GM18505 (cell line): ENCODE measurements at regions not wholly inside any gene's neighbourhood (a gene's known extent, or its start where the extent isn't known, plus 50 kb on each side); places are given as distances from the start of the nearest gene placed in this dataset.

Source experiments
- ATAC-seq: cut with Tn5 transposase; IDR thresholded peaks from one replicate; pipeline ENCODE4 v1.9.1; 2021; ENCODE audit not compliant: unreplicated experiment
- POLR2A ChIP-seq: IDR thresholded peaks from 4 replicates; pipeline ENCODE4 v1.6.1; 2011; ENCODE audit warnings: borderline replicate concordance; ENCODE audit not compliant: insufficient read depth, insufficient read length; ENCODE audit errors: extremely low read depth

DNA sequence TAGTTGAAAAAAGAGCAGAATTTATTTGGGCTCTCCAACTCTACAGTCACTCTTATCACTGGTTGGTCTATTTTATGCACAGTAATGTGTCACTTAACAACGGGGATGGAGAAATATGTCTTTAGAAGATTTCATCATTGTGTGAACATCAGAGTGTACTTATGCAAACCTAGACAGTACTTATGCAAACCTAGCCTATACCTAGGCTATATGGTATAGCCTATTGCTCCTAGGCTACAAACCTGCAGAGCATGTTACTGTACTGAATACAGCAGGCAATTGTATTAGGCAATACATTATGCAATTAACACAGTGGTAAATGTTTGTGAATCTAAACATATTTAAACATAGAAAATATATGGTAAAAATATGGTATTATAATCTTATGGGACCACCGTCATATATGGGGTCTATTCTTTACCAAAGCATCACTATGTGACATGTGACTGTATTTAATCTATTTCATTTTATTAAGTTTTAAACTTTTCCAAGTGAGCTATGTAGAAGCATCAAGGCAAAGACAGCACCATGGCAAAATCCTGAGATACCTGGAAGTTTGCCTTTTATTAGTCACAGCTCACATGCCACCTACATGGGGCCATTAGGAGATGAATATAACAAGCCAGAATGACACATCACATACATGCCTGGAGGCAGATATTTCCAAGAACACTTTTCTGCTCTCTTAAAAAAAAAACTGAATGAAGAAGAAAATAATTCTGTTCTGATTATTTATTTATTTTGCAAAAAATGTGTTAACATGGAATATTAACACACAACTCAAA, 537.4 kb downstream of the TUSC7 start:
- no peak for ATAC-seq
- TF ChIP-seq POLR2A, result no peak

GRCh38 chr3:117248153-117248552, 538.6 kb downstream of the TUSC7 start:
- ATAC-seq, result no peak
- no peak for TF ChIP-seq POLR2A

GRCh38 chr3:117252208-117252607, 542.6 kb downstream of the TUSC7 start:
- no peak for ATAC-seq
- no peak for TF ChIP-seq POLR2A

- no peak for ATAC-seq
- no peak for TF ChIP-seq POLR2A
Measured at GRCh38 chr3:117252651-117253050, 543.1 kb downstream of the TUSC7 start.

- no peak for ATAC-seq
- TF ChIP-seq POLR2A, result no peak
Measured at GRCh38 chr3:117253636-117254035, 544.1 kb downstream of the TUSC7 start.

GRCh38 chr3:117254985-117255384, 545.4 kb downstream of the TUSC7 start:
- no peak for ATAC-seq
- no peak for TF ChIP-seq POLR2A

DNA sequence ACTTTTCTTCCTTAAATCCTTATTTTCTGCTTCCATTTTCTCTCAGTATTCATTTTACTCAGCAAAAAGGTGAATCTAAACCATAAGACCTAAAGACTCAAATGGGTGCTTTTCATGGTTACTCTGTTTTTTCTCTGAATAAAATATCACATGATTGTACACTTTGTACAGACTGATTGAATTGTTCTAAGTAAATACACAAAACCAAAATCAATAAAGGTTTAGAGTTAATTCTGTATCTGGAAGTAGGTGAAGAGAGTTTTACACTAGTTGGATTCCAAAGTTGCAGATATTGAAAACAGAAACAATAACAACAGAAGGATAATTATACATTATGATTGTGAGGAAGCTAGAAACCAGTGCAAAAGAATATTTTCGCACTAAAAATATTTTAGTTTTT, 546.2 kb downstream of the TUSC7 start:
- no peak for ATAC-seq
- no peak for TF ChIP-seq POLR2A

GRCh38 chr3:117261983-117262421, 552.4 kb downstream of the TUSC7 start:
- no peak for TF ChIP-seq POLR2A
- ATAC-seq, result no peak

DNA sequence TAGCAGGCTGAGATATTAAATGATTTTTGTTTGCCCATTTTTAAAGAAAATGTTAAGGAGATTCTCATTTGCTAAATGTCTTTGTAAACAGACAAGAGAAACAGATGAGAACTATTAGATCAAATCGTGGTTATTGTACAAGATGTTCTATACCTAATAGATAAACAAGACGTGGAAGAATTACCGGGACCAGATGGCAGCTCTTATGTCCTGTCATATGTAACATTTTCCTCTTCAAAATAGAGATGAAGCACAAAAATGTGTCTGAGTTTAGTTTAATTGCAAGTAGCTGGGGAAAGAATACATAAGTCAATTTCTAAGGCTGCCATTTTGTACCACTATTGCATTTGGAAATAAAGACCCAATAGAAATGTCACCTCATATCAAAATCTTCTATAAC, 553.7 kb downstream of the TUSC7 start:
- no peak for ATAC-seq

DNA sequence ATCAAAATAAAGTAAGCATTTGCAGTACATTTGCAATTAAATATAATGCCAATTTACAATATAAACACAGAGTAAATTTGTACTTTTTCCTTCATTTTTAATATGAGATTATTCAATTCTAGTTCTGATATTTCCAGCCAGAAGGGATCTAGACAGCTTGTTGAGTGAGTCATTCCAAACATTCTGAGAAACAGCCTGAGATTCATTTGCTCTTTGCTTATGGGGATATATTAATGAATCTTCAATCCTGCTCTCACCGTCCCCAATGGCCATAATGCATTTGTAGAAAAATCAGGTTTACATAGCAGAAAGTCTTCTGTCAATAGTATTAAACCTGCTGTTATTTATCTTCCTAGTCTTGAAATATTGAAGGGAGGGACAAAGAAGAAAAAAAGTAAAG, 554.2 kb downstream of the TUSC7 start:
- TF ChIP-seq POLR2A, result no peak

More for the DNA sequence above, 553.7 kb downstream of the TUSC7 start:
- TF ChIP-seq POLR2A, result no peak

DNA sequence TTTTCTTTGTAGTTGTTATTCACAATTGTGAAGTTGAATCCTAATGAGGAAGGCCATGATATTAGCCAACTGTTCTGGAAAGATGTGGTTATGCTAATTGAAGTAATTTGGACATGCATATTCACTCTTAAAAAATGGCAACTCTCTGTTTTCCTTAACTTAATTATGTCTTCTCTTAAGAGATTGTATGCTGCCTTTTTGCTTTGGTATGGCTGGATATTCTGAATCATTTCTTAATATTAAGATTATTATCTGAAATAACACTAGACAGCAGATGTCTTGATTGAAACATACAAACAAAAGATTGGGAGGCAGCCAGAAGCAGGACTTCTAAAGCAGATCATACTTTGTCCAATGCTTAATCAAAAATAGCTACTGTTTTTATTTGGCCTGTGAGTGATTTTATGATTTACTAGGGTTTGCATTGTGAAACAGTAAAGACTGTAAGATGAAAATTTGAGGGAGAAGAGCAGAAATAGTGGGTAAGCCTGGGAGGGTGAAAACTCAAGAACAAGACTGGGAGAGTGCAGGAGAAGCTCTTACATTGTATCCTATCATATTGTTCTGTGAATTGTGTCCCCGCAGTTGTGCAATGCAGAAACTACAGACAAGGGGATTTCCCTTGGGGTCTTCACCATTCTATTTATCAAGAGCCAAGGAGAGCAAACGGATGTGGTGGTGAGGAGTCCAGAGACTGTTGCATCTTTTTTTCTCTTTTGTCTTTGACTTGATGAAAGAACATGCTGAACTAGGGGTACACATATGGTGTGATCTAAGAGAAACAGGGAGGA, 554.8 kb downstream of the TUSC7 start:
- no peak for TF ChIP-seq POLR2A
- no peak for ATAC-seq

More for the DNA sequence above, 554.2 kb downstream of the TUSC7 start:
- no peak for ATAC-seq

GRCh38 chr3:117266806-117267205, 557.2 kb downstream of the TUSC7 start:
- ATAC-seq, result no peak
- TF ChIP-seq POLR2A, result no peak

- no peak for TF ChIP-seq POLR2A
- ATAC-seq, result no peak
Measured at GRCh38 chr3:117268318-117268717, 558.7 kb downstream of the TUSC7 start.

DNA sequence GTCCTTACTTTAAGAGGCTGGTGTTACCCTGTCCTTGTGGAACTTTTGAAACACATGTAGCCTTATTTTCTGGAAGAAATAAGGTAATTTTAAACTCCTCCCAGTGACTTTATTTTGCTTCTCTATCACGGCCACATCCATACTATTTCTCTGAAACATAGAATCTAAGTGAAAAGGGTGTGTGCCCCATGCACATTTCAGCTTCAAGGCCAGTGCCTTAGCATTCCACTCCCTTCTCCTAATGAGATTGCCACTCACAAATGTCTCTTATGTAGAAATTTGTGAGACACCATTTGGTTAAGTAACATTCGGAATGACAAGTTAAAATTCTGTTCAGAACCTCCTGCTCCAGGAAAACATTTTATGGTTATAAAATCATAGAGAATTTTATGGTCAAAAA, 562.7 kb downstream of the TUSC7 start:
- no peak for ATAC-seq
- TF ChIP-seq POLR2A, result no peak
